ENCODE measurements at regions not wholly inside any gene's neighbourhood (a gene's known extent, or its start where the extent isn't known, plus 50 kb on each side); places are given as distances from the start of the nearest gene placed in this dataset.

GRCh38 chr11:15780837-15781236 lies 575.5 kb downstream of the SOX6 start:
- Histone ChIP-seq H3K4me1 (replicated peaks) (no peaks in the 10 kb centered on the region), H3K4me3 (no peak overlapping the region), H3K36me3 (no peaks in the 10 kb centered on the region), H3K9me3 (no peaks in the 10 kb centered on the region), H3K27ac (no peak overlapping the region), H3K27me3 (replicated peaks; ENCODE audit: insufficient read depth) (no peaks in the 10 kb centered on the region)
- no peak for DNase-seq (ENCODE audit: low spot score)
- 86% methylated on average over 2 of the region's 2 CpGs for WGBS
- intact Hi-C loops (cut with DNase I), result no loop called here
- no peak for TF ChIP-seq POLR2A (IDR thresholded peaks at IDR 0.05)
- no peak for TF ChIP-seq CTCF (IDR thresholded peaks at IDR 0.05)
- TF ChIP-seq POLR2AphosphoS5 (IDR thresholded peaks at IDR 0.05), result no peak

GRCh38 chr11:15783619-15784018 lies 572.7 kb downstream of the SOX6 start:
- H3K27ac ChIP-seq, result no peak overlapping the region
- H3K4me3 ChIP-seq, result no peak overlapping the region
- DNase-seq (ENCODE audit: low spot score), result no peak
- H3K4me1 ChIP-seq (replicated peaks), result no peaks in the 10 kb centered on the region
- TF ChIP-seq POLR2A (IDR thresholded peaks at IDR 0.05) (no peak), POLR2AphosphoS5 (IDR thresholded peaks at IDR 0.05) (no peak), CTCF (IDR thresholded peaks at IDR 0.05) (no peak)
- WGBS, result 59% methylated on average over 4 of the region's 4 CpGs
- H3K9me3 ChIP-seq, result no peaks in the 10 kb centered on the region
- H3K36me3 ChIP-seq, result no peaks in the 10 kb centered on the region
- no peaks in the 10 kb centered on the region for H3K27me3 ChIP-seq (replicated peaks; ENCODE audit: insufficient read depth)
- intact Hi-C loops (cut with DNase I), result no loop called here

- no peak for TF ChIP-seq POLR2AphosphoS5 (IDR thresholded peaks at IDR 0.05)
- TF ChIP-seq CTCF (IDR thresholded peaks at IDR 0.05), result no peak
- no peak for TF ChIP-seq POLR2A (IDR thresholded peaks at IDR 0.05)
- H3K4me3 ChIP-seq, result no peak overlapping the region
- no peaks in the 10 kb centered on the region for H3K4me1 ChIP-seq (replicated peaks)
- intact Hi-C loops (cut with DNase I), result no loop called here
- 84% methylated on average over 5 of the region's 5 CpGs for WGBS
- no peaks in the 10 kb centered on the region for H3K27me3 ChIP-seq (replicated peaks; ENCODE audit: insufficient read depth)
- H3K36me3 ChIP-seq, result no peaks in the 10 kb centered on the region
- no peak overlapping the region for H3K27ac ChIP-seq
- no peak for DNase-seq (ENCODE audit: low spot score)
- no peaks in the 10 kb centered on the region for H3K9me3 ChIP-seq
Measured at GRCh38 chr11:15793043-15793996, 563.0 kb downstream of the SOX6 start.

- no peaks in the 10 kb centered on the region for H3K36me3 ChIP-seq
- no peaks in the 10 kb centered on the region for H3K4me1 ChIP-seq (replicated peaks)
- no peak overlapping the region for H3K27ac ChIP-seq
- intact Hi-C loops (cut with DNase I), result no loop called here
- H3K27me3 ChIP-seq (replicated peaks; ENCODE audit: insufficient read depth), result no peaks in the 10 kb centered on the region
- H3K9me3 ChIP-seq, result no peaks in the 10 kb centered on the region
- DNase-seq (ENCODE audit: low spot score), result no peak
- 94% methylated on average over 3 of the region's 3 CpGs for WGBS
- H3K4me3 ChIP-seq, result no peak overlapping the region
- TF ChIP-seq POLR2AphosphoS5 (IDR thresholded peaks at IDR 0.05) (no peak), POLR2A (IDR thresholded peaks at IDR 0.05) (no peak), CTCF (IDR thresholded peaks at IDR 0.05) (no peak)
Measured at GRCh38 chr11:15794361-15795150, 561.8 kb downstream of the SOX6 start.
